ENCODE measurements at regions not wholly inside any gene's neighbourhood (a gene's known extent, or its start where the extent isn't known, plus 50 kb on each side); places are given as distances from the start of the nearest gene placed in this dataset.
A peak's percentile ranks its signal among the peaks of the same experiment; 100 is the strongest.

GRCh38 chr6:120031837-120032236 lies 682.3 kb upstream of the MAN1A1 start:
- DNase-seq: no peak

- DNase-seq: no peak
Observed at GRCh38 chr6:120026791-120027190, 677.2 kb upstream of the MAN1A1 start.

GRCh38 chr6:120010075-120010474 lies 660.5 kb upstream of the MAN1A1 start:
- DNase-seq: no peak

- DNase-seq: no peak
Observed at GRCh38 chr6:120005292-120005976, 655.9 kb upstream of the MAN1A1 start.

- DNase-seq: no peak
Observed at GRCh38 chr6:119986934-119987549, 637.5 kb upstream of the MAN1A1 start.

GRCh38 chr6:119985952-119986736 lies 636.6 kb upstream of the MAN1A1 start:
- no peak for DNase-seq

GRCh38 chr6:119980802-119981201 lies 631.2 kb upstream of the MAN1A1 start:
- no peak for DNase-seq

- DNase-seq: no peak
Observed at GRCh38 chr6:119979862-119980261, 630.3 kb upstream of the MAN1A1 start.

GRCh38 chr6:119978274-119978889 lies 628.8 kb upstream of the MAN1A1 start:
- DNase-seq: no peak

- DNase-seq: no peak
Observed at GRCh38 chr6:119974430-119975159, 625.0 kb upstream of the MAN1A1 start.

GRCh38 chr6:119966484-119966883 lies 616.9 kb upstream of the MAN1A1 start:
- peak; percentile 14 for DNase-seq

- no peak for DNase-seq
Observed at GRCh38 chr6:119965900-119966299, 616.3 kb upstream of the MAN1A1 start.

- no peak for DNase-seq
Observed at GRCh38 chr6:119965008-119965407, 615.4 kb upstream of the MAN1A1 start.

- DNase-seq: no peak
Observed at GRCh38 chr6:119962505-119962904, 612.9 kb upstream of the MAN1A1 start.

- no peak for DNase-seq
Observed at GRCh38 chr6:119961450-119961849, 611.9 kb upstream of the MAN1A1 start.

- no peak for DNase-seq
Observed at GRCh38 chr6:119960456-119960855, 610.9 kb upstream of the MAN1A1 start.

- DNase-seq: no peak
Observed at GRCh38 chr6:119960036-119960435, 610.5 kb upstream of the MAN1A1 start.

- no peak for DNase-seq
Observed at GRCh38 chr6:119957195-119957594, 607.6 kb upstream of the MAN1A1 start.

GRCh38 chr6:119952696-119953095 lies 603.1 kb upstream of the MAN1A1 start:
- no peak for DNase-seq

GRCh38 chr6:119950681-119951080 lies 601.1 kb upstream of the MAN1A1 start:
- no peak for DNase-seq

GRCh38 chr6:119942078-119942752 lies 592.7 kb upstream of the MAN1A1 start:
- DNase-seq: no peak

GRCh38 chr6:119938752-119939151 lies 589.2 kb upstream of the MAN1A1 start:
- no peak for DNase-seq
